C1 segment of cervical spinal cord (tissue), 14 donors: ENCODE measurements at regions not wholly inside any gene's neighbourhood (a gene's known extent, or its start where the extent isn't known, plus 50 kb on each side); places are given as distances from the start of the nearest gene placed in this dataset.

ENCODE experiments used
- DNase-seq, 14 donors: peaks; one replicate each; lab custom pipeline; 2025; lab: John Stamatoyannopoulos, UW

DNA sequence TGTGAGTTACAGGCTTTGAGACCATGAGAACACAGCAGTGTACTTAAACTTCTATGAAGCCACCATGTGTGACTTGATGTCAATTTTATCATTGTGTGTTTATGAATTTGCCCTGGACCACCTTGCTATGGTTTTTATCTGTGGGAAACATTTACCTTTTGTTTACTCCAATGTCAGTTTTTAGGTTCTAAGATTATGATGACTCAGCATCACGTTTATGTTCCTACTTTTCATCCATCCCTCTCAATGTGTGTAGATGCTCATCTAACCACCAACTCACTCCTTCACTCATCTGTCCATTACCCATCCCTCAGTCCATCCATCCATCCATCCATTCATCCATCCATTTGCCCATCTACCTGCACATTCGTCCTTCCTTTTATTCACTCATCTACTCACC lies 338.8 kb downstream of the MIAT start:
- DNase-seq = no peak

DNA sequence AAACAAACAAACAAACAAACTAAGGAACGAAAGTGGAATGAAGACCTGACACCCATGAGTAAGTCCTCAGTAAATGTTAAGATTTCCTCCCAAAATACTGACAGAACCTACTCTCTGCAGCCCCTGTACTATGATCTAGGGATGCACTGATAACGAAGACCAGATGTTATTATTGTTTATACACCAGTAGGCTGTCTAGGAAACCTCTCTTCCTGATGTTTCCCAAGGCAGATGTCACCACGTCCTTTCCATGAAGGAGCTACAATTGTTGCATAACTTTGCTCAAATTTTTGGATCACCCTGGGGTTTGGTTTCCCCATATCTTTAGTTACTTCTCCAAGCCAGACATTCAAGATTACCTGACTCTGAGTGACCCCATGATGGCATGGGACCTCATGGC lies 340.7 kb downstream of the MIAT start:
- DNase-seq = no peak

DNA sequence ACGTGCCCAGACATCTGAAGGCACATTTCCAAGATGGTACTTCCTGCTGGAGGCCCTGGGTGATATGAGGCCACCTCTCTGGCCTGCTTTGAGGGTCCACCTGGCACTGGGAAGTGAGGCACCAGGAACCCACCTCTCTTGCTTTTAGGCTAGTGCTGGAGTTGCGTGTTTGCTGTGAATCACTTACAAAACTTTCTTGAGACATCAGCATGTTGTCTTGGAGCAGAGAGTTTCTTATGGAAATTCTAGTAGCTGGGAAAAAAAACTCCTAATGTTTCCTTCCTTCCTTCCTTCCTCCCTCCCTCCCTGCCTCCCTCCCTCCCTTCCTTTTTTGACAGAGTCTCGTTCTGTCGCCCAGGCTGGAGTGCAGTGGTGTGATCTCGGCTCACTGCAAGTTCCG lies 341.3 kb downstream of the MIAT start:
- no peak for DNase-seq

DNA sequence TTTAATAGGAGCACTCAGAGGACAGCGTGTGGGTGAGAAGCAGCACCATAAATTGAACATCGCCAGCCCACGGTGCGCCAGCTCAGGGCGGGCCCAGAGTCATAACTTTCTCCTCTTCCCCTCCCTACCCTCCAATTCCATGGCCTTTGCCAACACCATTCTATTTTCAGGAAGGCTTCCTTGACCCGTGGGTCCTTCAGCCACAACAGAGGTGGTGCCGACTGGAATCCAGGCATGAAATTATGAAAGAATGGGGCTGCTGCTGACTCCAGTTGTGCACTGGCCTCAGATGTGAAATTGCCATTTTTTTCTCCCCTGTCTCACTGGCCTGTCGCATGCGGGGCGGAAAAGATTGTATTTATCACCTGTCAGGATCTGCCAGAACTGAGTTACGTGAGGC lies 345.9 kb downstream of the MIAT start:
- no peak for DNase-seq

DNA sequence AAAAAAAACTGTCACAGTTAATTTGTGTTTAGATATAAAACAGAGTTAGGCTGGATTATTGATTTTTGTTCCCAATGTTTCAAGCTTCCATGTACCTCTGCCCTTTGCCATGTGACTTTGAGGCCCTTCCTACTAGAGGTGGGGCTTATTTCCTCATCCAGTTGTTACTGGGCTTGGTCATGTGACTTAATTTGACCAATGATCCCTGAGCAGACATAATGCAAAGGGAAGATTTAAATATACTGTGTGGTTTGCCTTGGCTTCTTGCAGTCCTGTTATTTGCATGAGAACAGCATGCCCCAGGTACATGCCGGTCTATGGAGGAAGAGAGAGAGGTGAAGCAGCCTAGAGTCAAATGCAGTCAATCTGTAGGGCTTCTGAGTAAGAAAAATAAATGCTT lies 347.0 kb downstream of the MIAT start:
- no peak for DNase-seq

DNA sequence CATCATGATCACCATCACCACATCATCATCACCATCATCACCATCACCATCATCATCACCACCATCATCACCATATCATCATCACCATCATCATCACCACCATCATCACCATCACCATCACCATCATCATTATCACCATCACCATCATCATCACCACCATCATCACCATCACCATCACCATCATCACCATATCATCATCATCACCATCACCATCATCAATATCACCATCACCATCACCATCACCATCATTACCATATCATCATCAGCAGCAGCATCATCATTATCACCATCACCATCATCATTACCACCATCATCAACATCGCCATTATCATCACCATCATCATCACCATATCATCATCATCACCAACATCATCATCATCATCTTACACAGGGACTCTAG lies 351.1 kb downstream of the MIAT start:
- no peak for DNase-seq

DNA sequence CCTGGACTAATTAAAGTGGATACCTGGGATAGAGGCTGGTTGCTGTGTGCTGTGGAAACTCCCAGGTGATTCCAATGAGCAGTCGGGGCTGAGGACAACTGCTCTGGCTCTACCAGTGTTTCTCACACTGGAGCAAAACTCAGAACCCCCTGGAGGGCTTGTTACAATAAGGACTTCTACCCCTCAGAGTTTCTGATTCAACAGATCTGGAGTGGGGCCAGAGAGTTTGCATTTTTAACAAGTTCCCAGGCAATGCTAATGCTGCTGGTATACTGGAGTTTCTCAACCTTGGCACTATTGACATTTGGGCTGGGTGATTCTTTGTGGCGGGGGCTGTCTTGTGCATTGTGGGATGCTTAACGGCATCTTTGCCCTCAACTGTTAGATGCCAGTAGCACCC lies 353.7 kb downstream of the MIAT start:
- no peak for DNase-seq

DNA sequence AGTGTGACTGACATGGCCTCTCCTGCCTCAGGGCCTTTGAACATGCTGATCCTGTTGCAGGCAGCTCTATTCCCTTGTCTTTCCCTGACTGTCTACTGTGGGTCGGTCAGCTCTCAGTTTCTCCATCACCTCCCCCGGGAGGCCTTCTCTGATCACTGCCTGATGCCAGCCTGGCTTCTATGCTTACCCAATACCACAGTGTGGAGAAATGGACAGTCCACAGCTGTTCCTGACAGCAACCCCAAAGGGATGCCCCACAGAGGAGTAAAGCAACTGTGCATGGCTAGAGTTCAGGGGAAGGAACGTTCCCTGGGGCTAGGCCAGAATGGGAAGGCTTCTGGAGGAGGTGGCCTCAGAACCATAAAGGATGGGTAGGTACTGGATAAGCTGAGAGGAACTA lies 354.3 kb downstream of the MIAT start:
- no peak for DNase-seq

DNA sequence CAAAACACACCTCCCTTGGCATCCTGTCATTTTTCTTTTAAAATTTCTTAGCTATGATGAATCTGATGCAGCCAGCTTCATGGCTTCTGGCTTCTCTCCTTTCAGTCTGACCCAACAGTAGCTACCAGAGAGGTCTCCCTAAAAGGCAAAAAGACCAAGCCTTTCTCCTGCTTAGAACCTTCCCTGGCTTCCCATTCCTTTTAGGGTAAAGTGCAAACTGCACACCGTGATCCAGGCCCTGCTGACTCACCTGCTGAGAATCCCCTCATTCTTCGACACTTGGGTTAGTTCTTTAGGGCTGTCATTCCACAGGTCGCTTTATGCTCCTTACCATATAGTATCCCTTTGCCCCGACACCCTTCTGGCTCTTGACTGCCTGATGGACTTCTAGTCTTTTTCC lies 362.4 kb downstream of the MIAT start:
- no peak for DNase-seq

DNA sequence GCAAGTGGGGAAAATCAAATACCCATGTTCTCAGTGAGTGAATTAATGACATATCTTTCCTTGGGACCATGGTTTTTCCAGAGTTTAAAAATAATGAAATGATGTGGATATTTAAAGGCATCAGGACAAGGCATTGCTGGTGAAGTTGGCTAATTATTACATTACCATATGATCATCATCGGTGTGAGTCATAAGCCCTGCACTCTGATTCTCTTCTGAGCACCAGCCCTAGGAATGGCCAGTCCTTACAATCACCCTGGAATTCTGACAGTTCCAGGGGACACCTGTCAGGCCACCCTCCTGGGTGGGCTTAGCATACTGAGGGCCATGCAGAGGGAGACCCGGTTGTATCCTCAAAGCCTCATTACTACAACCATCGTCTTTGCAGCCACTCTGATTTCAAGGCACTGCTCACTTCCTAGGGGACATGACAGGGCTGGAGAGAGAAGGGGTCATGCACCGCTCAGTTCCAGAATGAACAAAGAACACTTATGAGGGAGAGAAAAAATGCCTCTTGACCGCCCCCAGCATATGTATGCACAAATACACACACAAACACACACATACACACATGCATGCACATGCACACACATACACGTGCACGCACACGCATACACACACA lies 365.0 kb downstream of the MIAT start:
- no peak for DNase-seq

DNA sequence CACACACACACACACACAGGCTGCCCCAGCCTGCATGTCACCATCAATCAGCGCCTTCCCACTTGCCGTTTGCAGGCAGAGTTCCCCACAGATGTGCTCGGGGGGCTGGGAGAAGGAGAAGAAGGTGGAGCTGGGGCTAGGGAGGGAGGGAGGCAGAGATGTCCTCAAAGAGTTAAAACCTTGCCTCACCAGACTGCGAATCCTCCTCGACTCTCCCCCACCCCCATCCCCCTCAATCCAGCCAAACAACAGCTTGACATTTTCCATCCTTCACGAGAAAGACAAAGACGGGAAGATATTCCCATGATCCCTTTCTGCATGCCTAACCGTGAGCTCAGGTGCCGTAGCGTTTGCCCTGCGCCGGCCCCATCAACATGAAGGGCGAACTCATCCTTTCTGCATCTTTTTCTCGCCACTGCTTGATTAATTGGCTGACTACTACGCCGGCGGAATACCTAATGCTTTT lies 365.5 kb downstream of the MIAT start:
- DNase-seq = no peak

DNA sequence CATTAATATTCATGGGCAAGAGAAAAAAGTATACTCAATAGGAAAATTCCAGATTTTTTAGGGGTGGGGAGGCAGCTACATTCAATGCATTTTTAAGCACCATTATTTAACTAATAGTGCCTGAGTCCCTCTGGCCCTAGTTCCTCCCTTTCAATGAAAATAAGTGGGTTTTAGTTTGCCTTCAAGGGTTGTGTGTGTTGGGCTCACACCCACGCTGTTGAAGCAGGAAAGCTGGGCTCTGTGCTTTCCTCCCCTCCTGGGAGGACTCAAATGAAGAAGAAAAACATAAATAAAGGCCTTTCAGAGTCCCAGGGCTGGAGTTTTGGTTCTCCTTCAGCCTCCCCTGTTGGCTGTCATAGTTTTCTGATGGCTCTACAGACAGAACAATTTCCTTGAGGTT lies 366.2 kb downstream of the MIAT start:
- no peak for DNase-seq

DNA sequence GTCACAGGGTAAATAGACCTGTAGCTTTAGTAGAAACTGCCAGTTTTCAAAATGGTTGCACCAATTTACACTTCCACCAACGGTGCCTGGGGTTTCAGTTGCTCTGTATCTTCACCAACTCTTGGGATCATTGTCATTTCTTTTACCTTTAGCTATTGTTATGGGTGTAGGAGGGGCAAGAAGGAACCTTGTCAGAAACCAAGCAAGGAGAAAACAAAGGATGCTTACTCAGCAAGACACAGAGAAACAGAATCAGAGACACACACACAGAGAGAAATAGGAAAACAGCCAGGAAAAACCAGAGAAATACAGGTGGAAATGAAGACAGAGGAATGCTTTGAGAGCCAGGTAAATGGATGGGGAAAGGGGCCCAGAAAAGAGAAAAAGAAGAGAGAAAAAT lies 367.6 kb downstream of the MIAT start:
- no peak for DNase-seq

DNA sequence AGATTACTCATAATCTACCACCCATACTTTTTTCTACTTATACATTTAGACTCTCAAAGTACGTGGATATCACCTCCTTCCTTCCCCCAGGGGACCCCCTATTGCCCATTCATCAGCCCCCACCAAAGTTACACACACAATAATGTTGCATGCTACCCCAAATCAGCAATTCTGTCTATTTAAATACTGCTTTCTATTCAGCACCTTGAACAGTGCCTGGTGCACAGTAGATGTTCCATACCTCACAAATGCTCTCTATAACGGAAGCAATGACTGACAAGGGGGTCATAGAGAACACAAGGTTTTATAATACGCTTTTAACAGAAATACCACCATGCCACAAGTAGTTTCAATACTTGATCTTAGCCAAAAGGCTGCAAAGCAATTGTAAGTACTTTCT lies 370.7 kb downstream of the MIAT start:
- no peak for DNase-seq

DNA sequence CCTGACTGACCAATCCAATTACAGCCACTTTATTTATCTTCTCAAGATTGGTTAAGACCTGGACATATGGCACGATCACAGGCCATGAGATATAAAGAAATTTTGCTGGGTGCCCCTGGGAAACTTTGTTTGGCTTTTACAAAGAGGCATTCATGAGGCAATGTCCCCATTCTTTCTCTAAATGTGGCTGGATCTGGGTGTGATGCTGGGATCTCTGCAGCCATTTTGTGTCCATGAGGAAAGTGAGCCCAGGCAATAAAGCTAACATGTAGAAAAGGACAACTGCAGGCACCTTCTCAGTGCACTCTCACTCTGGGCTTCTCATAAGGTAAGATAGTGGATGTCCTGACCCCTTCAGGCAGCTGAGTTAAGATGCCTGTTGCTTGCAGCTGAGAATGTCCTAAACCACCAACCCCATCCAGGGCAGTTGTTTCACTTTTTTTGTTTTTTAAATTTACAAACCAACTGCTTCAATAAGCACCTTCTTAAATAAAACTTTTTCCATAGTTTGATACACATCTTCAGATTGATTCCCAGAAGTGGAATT lies 372.3 kb downstream of the MIAT start:
- DNase-seq = no peak

DNA sequence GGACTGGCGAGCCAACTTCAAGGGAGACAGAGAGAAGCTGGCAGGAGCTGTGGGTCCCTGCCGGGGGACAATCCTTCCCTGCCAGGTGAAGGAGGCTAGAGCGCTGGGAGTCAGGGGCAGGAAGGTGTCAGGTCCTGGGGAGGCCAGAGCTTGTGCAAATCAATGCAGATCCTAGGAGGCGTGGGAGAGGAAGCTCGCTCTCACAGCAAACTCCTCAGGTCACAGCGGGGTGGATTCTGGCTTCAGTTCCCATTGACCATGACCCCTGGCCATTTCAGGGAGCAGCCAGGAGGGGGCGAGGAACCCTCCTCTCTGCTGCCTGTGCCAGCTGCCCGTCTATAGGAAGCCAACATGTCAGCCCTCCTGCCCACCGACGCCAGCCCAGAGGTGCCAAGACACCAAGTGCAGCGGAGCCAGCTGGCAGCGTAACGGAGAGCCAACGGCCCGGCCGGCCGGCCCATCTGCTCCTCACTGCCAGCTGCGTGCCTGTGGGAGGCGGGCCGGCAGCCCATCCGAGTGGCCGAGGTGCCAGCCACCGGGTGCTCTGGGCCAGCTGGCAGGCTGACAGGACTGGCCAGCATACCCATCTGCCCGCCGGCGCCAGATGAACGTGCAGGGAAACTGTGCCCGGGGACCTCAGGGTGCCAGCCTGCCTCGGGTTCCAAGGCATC lies 374.8 kb downstream of the MIAT start:
- peak in 13 of 14 donors; percentile 8 to 81 (median 50) for DNase-seq

DNA sequence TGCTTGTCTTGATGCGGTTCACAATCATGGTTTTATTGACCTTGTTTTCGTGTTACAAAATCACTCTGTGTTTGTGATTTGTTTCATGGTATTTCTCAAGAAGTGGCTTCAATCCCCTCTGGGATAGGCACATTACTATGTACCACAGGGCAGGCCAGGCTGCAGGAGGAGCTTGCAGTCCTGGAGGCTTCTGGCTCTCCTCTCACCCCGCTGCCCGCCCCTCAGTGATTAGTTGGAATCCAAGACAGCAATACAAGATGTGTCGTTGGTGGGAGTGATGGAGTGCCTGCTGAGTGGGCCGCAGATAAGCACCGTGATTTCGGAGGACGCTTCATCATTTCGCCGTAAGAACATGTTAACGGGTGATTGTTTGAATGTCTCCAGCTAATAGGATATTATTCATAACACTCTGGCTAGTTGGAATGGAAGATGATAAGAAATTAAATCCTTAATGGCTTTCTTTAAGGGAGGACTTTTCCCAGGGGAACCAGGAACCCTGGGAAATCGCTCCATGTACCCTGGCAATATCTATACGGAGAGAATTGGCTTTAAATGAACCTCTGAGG lies 384.4 kb downstream of the MIAT start:
- no peak for DNase-seq

DNA sequence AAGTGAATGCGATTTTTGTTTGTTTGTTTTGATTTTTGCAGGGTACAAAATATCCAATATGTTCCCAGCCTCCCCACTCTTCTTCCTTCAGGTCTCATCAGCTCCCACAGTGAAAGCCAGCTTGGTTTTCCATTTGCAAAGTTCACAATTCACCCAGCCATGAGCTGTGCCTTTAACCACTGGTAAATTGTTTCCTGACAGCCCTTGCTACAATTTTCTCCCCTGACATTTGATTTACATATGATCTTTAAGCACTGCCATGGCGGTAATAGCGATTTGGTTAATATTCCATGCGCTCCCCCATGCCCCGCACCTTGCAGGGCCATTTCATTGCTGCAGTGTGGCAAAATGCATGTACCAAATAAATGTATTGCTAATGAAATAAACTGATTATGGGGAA lies 385.9 kb downstream of the MIAT start:
- DNase-seq = no peak

DNA sequence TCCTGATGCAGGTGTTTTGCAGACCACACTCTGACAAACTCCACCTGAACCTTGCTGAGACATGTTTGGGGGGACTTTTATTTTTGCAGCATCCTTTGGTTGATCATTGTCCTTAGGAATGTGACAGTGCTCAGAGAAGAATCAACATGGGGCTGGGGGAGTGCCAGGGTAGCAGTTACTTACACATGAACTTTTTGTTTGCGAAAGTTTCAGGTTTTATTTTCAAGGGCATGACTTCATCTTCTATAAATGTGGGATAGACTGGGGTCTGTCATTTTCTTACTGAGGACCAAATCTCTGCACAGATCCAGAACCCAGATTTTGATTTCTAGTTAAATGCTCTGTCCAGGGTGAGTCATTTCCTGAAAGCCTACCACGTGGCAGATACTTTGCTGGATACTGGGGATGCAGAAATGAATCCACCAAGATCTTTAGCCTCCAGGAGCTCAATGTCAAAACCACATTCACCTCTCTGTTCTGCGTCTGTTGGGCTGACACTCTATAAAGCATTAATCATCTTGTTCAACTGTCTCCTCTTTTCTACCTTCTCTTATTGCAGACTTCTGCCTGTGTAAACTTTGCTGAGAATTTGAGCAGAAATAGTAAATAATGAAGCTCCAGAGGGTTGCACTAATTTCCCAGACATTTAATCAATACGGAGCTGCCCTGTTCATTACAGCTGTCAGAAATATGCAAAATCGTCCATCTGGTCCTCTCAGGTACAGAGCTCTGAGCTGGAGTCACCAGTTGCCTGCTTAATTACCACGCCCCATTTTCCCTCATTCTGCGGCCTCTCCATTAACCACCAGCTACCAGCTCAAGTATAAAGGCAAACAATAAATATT lies 387.9 kb downstream of the MIAT start:
- no peak for DNase-seq

DNA sequence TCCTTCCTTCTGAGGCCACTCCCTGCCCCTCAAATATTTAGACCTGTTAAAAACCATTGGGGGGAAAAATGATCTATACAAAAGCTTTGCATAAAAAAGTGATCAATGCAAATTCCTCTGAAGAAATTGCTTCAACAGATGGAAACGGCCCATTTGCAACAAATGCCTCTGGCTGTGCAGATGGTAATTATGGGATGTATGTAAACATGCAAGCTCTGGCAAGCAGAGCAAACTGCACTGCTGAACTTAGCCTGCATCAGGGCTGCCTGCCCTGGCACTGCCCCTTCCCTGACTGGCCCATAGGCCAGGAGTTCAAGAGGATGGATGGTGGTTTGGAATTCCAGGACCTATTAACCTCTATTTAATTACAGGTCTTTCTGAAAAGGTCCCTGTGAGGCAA lies 388.7 kb downstream of the MIAT start:
- no peak for DNase-seq

DNA sequence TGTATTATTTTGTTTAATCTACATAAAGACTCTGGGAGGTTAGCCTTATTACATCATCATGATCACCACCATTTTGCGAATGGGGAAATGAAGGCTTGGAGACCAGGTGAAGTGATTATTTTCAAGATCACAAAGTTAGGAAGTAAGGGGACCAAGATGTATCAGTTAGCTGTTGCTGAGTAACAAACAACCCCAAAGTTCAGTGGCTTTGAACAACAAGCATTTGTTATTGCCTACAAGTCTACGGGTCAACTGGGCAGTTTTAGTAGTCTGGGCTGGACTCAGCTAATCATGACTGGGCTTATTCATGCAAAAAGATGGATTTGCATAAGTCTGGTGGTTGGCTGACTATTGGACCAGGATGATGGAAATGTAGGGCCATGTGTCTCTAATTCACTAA lies 389.2 kb downstream of the MIAT start:
- DNase-seq = no peak

DNA sequence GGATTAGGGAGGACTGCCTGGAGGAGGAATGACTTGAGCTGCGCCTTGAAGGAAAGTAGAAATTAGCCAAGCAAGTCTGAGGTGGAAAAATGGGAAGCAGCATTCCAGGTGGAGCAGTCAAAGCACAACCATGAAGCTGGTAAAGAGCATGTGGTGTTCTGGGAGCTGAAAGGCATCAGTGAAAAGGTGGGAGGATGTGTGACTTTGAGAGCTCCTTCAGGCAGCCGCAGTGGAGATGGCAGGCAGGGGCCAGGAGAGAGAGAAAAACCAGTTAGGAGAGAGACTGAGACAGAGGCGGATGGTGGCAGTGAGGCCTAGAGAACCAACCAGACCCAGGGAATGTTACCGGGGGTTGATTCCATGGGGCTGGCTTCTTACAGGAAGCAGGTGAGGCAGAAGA lies 393.4 kb downstream of the MIAT start:
- DNase-seq = no peak
